H9 (cell line): ENCODE measurements at regions not wholly inside any gene's neighbourhood (a gene's known extent, or its start where the extent isn't known, plus 50 kb on each side); places are given as distances from the start of the nearest gene placed in this dataset.

Experiments
- DNase-seq: peaks from one replicate; pipeline ENCODE4 v3.0.0-alpha.2; 2017
- H2AFZ ChIP-seq: one replicate; pipeline ENCODE4 v1.6.1; 2013; ENCODE audit warnings: mild to moderate bottlenecking, low read length, control low read depth, moderate library complexity
- H2AK5ac ChIP-seq: 2 replicates; pipeline ENCODE4 v1.6.1; 2013; ENCODE audit warnings: low read length, control low read depth, mixed read lengths; ENCODE audit not compliant: insufficient read length
- H2BK120ac ChIP-seq: one replicate; pipeline ENCODE4 v1.6.1; 2013; ENCODE audit warnings: low read depth, mild to moderate bottlenecking, low read length, control low read depth, inconsistent platforms; ENCODE audit not compliant: poor library complexity, severe bottlenecking
- H2BK12ac ChIP-seq: 2 replicates; pipeline ENCODE4 v1.6.1; 2013; ENCODE audit warnings: low read length, control low read depth, mixed read lengths, low read depth; ENCODE audit not compliant: insufficient read length
- H2BK15ac ChIP-seq: 2 replicates; pipeline ENCODE4 v1.6.1; 2013; ENCODE audit warnings: low read depth, low read length, control low read depth
- H2BK20ac ChIP-seq: one replicate; pipeline ENCODE4 v1.6.1; 2013; ENCODE audit warnings: low read depth, mild to moderate bottlenecking, low read length, control low read depth, inconsistent platforms; ENCODE audit not compliant: poor library complexity, severe bottlenecking
- H2BK5ac ChIP-seq: 2 replicates; pipeline ENCODE4 v1.6.1; 2013; ENCODE audit warnings: low read length, control low read depth, mixed read lengths; ENCODE audit not compliant: insufficient read length
- H3K14ac ChIP-seq: 2 replicates; pipeline ENCODE4 v1.6.1; 2013; ENCODE audit warnings: low read length, control low read depth; ENCODE audit not compliant: insufficient read depth
- H3K18ac ChIP-seq: 2 replicates; pipeline ENCODE4 v1.6.1; 2013; ENCODE audit warnings: low read depth, mild to moderate bottlenecking, mixed read lengths, low read length, control low read depth; ENCODE audit not compliant: insufficient read length
- H3K23ac ChIP-seq: 2 replicates; pipeline ENCODE4 v1.6.1; 2013; ENCODE audit warnings: low read length, control low read depth, mixed read lengths, low read depth; ENCODE audit not compliant: insufficient read length
- H3K23me2 ChIP-seq: 2 replicates; pipeline ENCODE4 v1.6.1; 2013; ENCODE audit warnings: low read depth, mild to moderate bottlenecking, mixed read lengths, low read length, control low read depth; ENCODE audit not compliant: insufficient read length, poor library complexity, severe bottlenecking
- H3K27ac ChIP-seq: 2 replicates; pipeline ENCODE4 v1.5.1; 2013; ENCODE audit warnings: low read length, control low read depth, mixed read lengths, low read depth; ENCODE audit not compliant: insufficient read length
- H3K27me3 ChIP-seq: 2 replicates; pipeline ENCODE4 v1.6.1; 2013; ENCODE audit warnings: low read length, control low read depth, inconsistent platforms; ENCODE audit not compliant: insufficient read depth
- H3K4ac ChIP-seq: 2 replicates; pipeline ENCODE4 v1.6.1; 2013; ENCODE audit warnings: low read depth, mild to moderate bottlenecking, control low read depth, inconsistent platforms, low read length, moderate library complexity
- H3K4me1 ChIP-seq: 2 replicates; pipeline ENCODE4 v1.6.1; 2013; ENCODE audit warnings: low read length, control low read depth, inconsistent platforms; ENCODE audit not compliant: insufficient read depth
- H3K4me2 ChIP-seq: 2 replicates; pipeline ENCODE4 v1.6.1; 2013; ENCODE audit warnings: low read length, control low read depth, mixed read lengths; ENCODE audit not compliant: insufficient read length, insufficient read depth
- H3K56ac ChIP-seq: 2 replicates; pipeline ENCODE4 v1.6.1; 2013; ENCODE audit warnings: low read depth, mild to moderate bottlenecking, mixed read lengths, low read length, control low read depth; ENCODE audit not compliant: insufficient read length
- H3K79me1 ChIP-seq: 2 replicates; pipeline ENCODE4 v1.6.1; 2013; ENCODE audit warnings: low read depth, mild to moderate bottlenecking, moderate library complexity, low read length, control low read depth, inconsistent platforms; ENCODE audit not compliant: insufficient read depth, poor library complexity, severe bottlenecking
- H3K79me2 ChIP-seq: 2 replicates; pipeline ENCODE4 v1.6.1; 2013; ENCODE audit warnings: low read length, control low read depth, inconsistent platforms; ENCODE audit not compliant: insufficient read depth
- H3K9ac ChIP-seq: 2 replicates; pipeline ENCODE4 v1.6.1; 2013; ENCODE audit warnings: low read length, control low read depth, mixed read lengths; ENCODE audit not compliant: insufficient read length; ENCODE audit errors: extremely low read depth
- H3K9me3 ChIP-seq: one replicate; pipeline ENCODE4 v1.6.1; 2013; ENCODE audit warnings: low read depth, low read length, inconsistent platforms; ENCODE audit not compliant: control insufficient read depth
- H3T11ph ChIP-seq: one replicate; pipeline ENCODE4 v1.6.1; 2013; ENCODE audit warnings: mild to moderate bottlenecking, low read length, control low read depth, inconsistent platforms
- H4K20me1 ChIP-seq: one replicate; pipeline ENCODE4 v1.6.1; 2013; ENCODE audit not compliant: control insufficient read depth, insufficient read length, insufficient read depth
- H4K5ac ChIP-seq: 2 replicates; pipeline ENCODE4 v1.6.1; 2013; ENCODE audit warnings: low read depth, mild to moderate bottlenecking, mixed read lengths, low read length, control low read depth; ENCODE audit not compliant: insufficient read length
- H4K8ac ChIP-seq: replicated peaks from 2 replicates; pipeline ENCODE4 v1.6.1; 2013; ENCODE audit warnings: low read length, control low read depth, mixed read lengths, low read depth; ENCODE audit not compliant: insufficient read length
- H4K91ac ChIP-seq: 2 replicates; pipeline ENCODE4 v1.6.1; 2013; ENCODE audit warnings: low read depth, mild to moderate bottlenecking, moderate library complexity, mixed read lengths, low read length, control low read depth; ENCODE audit not compliant: insufficient read length
- H3K27ac Mint-ChIP-seq, 3 experiments: 2 replicates in 2 of 3; 3 replicates in 1 of 3; pipeline ENCODE4 v1.8.0; 2020 to 2021; ENCODE audit warnings: mixed read lengths in 3 of 3, mild to moderate bottlenecking in 1 of 3, moderate library complexity in 1 of 3
- H3K27me3 Mint-ChIP-seq: 2 replicates; pipeline ENCODE4 v1.8.0; 2021; ENCODE audit warnings: low read depth, mild to moderate bottlenecking, moderate library complexity, mixed read lengths
- H3K36me3 Mint-ChIP-seq, 3 experiments: 2 replicates in 2 of 3; 3 replicates in 1 of 3; pipeline ENCODE4 v1.8.0; 2020 to 2021; ENCODE audit warnings: low read depth in 3 of 3, mixed read lengths in 3 of 3; ENCODE audit not compliant: insufficient read depth in 1 of 3
- H3K4me1 Mint-ChIP-seq, 2 experiments: 2 replicates each; pipeline ENCODE4 v1.8.0; 2020; ENCODE audit warnings: mixed read lengths in 2 of 2
- H3K4me3 Mint-ChIP-seq, 2 experiments: 2 replicates in 1 of 2; 3 replicates in 1 of 2; pipeline ENCODE4 v1.8.0; 2020 to 2021; ENCODE audit warnings: mild to moderate bottlenecking in 2 of 2, mixed read lengths in 2 of 2, moderate library complexity in 1 of 2
- H3K9me3 Mint-ChIP-seq, 2 experiments: 2 replicates in 1 of 2; 3 replicates in 1 of 2; pipeline ENCODE4 v1.8.0; 2020; ENCODE audit warnings: mild to moderate bottlenecking in 2 of 2, mixed read lengths in 2 of 2, moderate library complexity in 1 of 2
- CTCF ChIP-seq: fragments of 200-600 bp; sonication (generic); conservative IDR thresholded peaks from 3 replicates; pipeline ENCODE4 v1.8.0; 2021; ENCODE audit warnings: antibody characterized with exemption, mild to moderate bottlenecking
- WGBS: extraction: QIAGEN DNeasy Blood & Tissue Kit; methylation state at CpG from one replicate; pipeline ENCODE4 v1.1.7; 2013; ENCODE audit warnings: missing lambda C conversion rate, low lambda C conversion rate, mixed read lengths; ENCODE audit not compliant: insufficient read length; ENCODE audit errors: extremely low coverage; 5-methylcytosine and 5-hydroxymethylcytosine counted together

- no peak overlapping the region for H4K91ac ChIP-seq
- no peak overlapping the region for H3K4ac ChIP-seq
- no peak for DNase-seq
- H3K79me2 ChIP-seq, result no peaks in the 10 kb centered on the region
- no peak overlapping the region for H3K9ac ChIP-seq
- H3K4me2 ChIP-seq, result no peak overlapping the region
- no peak overlapping the region for H4K8ac ChIP-seq
- Mint-ChIP-seq H3K36me3 (no peaks in the 10 kb centered on the region), H3K27me3 (peaks cover 58% of the 10 kb centered on the region), H3K4me1 (peaks cover 51 to 60% of the 10 kb centered on the region in 2 experiments), H3K4me3 (no peak overlapping the region), H3K9me3 (no peaks in the 10 kb centered on the region), H3K27ac (no peak overlapping the region)
- H2BK12ac ChIP-seq, result no peak overlapping the region
- no peak overlapping the region for H4K5ac ChIP-seq
- H3K27ac ChIP-seq, result no peak overlapping the region
- no peak overlapping the region for H2AFZ ChIP-seq
- H3K56ac ChIP-seq, result no peak overlapping the region
- no peak overlapping the region for H3T11ph ChIP-seq
- H3K4me1 ChIP-seq, result peaks cover 8% of the 10 kb centered on the region
- no peak overlapping the region for H2BK15ac ChIP-seq
- H3K27me3 ChIP-seq, result no peaks in the 10 kb centered on the region
- H3K23ac ChIP-seq, result no peak overlapping the region
- no peaks in the 10 kb centered on the region for H4K20me1 ChIP-seq
- H3K14ac ChIP-seq, result no peak overlapping the region
- H3K23me2 ChIP-seq, result no peaks in the 10 kb centered on the region
- no CpG with 5 or more reads among the region's 12 CpGs for WGBS
- TF ChIP-seq CTCF, result no peak
- H2AK5ac ChIP-seq, result no peak overlapping the region
- no peak overlapping the region for H2BK5ac ChIP-seq
- no peaks in the 10 kb centered on the region for H3K79me1 ChIP-seq
- H3K9me3 ChIP-seq, result no peaks in the 10 kb centered on the region
- no peak overlapping the region for H2BK20ac ChIP-seq
- H2BK120ac ChIP-seq, result no peak overlapping the region
- no peak overlapping the region for H3K18ac ChIP-seq
Measured at GRCh38 chr1:229031481-229032341, 239.2 kb upstream of the RAB4A start.
